ENCODE measurements at regions not wholly inside any gene's neighbourhood (a gene's known extent, or its start where the extent isn't known, plus 50 kb on each side); places are given as distances from the start of the nearest gene placed in this dataset.
"Not testable (repeated sequence)": the region's sequence is repeated elsewhere in the genome, so short reads cannot be mapped to it uniquely, and the experiment has no call there.

DNA sequence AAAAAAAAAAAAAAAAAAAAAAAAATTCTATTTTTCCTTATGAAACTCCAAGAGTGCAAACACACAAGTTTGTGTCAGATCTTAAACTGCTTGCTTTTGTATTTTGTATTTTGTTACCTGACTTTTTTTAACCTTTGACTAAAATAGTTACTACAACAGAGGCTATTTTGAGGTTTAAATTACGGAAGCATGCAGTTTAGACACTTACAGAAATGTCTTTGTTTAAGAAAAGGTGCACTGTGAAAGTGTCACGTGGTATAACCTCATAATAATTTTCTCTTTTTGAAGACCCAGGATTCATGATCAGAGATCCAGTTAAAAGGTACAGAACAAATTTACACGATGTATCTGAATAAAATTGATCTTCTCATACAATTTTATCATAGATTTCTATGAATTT is 152.4 kb downstream of the SPIN4 start:
- no CpG with 5 or more reads among the region's 3 CpGs for WGBS (ENCODE audit: insufficient coverage, low coverage, low lambda C conversion rate, missing lambda C conversion rate)
- ATAC-seq; H3K9me3 ChIP-seq; H3K27me3 ChIP-seq; intact Hi-C loops (cut with DNase I); H3K36me3 ChIP-seq; H3K4me3 ChIP-seq; DNase-seq; H3K4me1 ChIP-seq; H3K27ac ChIP-seq: not testable (repeated sequence)

DNA sequence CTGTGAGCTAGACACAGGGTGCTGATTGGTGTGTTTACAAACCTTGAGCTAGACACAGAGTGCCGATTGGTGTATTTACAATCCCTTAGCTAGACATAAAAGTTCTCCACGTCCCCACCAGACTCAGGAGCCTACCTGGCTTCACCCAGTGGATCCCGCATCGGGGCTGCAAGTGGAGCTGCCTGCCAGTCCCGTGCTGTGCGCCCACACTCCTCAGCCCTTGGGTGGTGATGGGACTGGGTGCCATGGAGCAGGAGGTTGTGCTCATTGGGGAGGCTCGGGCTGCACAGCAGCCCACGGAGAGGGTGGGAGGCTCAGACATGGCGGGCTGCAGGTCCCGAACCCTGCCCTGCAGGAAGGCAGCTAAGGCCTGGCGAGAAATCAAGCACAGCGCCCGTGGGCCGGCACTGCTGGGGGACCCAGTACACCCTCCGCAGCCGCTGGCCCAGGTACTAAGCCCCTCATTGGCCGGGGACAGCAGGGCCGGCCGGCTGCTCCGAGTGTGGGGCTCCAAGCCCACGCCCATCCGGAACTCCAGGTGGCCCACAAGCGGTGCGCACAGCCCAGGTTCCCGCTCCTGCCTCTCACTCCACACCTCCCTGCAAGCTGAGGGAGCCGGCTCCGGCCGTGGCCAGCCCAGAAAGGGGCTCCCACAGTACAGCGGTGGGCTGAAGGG is 158.6 kb downstream of the SPIN4 start:
- H3K36me3 ChIP-seq; H3K4me1 ChIP-seq; H3K27ac ChIP-seq; H3K27me3 ChIP-seq; ATAC-seq; H3K9me3 ChIP-seq; H3K4me3 ChIP-seq; intact Hi-C loops (cut with DNase I): not testable (repeated sequence)
- 75% methylated on average over 2 of the region's 29 CpGs for WGBS (ENCODE audit: insufficient coverage, low coverage, low lambda C conversion rate, missing lambda C conversion rate)
- DNase-seq: peak in 2 of 3 donors; percentile 12 to 45

DNA sequence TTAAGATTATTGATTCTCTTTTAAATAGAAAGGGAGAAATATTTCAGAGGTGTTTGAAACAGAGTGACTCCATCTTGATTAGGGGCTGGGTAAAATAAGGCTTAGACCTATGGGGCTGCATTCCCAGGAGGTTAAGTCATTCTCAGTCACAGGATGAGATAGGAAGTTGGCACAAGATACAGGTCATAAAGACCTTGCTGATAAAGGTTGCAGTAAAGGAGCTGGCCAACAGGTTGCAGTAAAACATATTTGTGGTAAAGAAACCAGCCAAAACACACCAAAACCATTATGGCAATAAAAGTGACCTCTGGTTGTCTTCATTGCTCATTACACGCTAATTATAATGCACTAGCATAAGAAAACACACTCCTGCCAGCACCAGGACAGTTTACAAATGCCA is 165.0 kb downstream of the SPIN4 start:
- DNase-seq (no peak), ATAC-seq (no peak)
- Histone ChIP-seq H3K27me3 (no peaks in the 10 kb centered on the region), H3K36me3 (no peaks in the 10 kb centered on the region), H3K4me1 (no peaks in the 10 kb centered on the region), H3K4me3 (no peak overlapping the region), H3K9me3 (no peaks in the 10 kb centered on the region), H3K27ac (no peak overlapping the region)
- 37% methylated on average over 1 of the region's 1 CpG for WGBS (ENCODE audit: insufficient coverage, low coverage, low lambda C conversion rate, missing lambda C conversion rate)
- intact Hi-C loops (cut with DNase I): no loop called here
- TF ChIP-seq, protein P1, sequence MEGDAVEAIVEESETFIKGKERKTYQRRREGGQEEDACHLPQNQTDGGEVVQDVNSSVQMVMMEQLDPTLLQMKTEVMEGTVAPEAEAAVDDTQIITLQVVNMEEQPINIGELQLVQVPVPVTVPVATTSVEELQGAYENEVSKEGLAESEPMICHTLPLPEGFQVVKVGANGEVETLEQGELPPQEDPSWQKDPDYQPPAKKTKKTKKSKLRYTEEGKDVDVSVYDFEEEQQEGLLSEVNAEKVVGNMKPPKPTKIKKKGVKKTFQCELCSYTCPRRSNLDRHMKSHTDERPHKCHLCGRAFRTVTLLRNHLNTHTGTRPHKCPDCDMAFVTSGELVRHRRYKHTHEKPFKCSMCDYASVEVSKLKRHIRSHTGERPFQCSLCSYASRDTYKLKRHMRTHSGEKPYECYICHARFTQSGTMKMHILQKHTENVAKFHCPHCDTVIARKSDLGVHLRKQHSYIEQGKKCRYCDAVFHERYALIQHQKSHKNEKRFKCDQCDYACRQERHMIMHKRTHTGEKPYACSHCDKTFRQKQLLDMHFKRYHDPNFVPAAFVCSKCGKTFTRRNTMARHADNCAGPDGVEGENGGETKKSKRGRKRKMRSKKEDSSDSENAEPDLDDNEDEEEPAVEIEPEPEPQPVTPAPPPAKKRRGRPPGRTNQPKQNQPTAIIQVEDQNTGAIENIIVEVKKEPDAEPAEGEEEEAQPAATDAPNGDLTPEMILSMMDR (IDR thresholded peaks at IDR 0.05): no peak
- TF ChIP-seq POLR2A (IDR thresholded peaks at IDR 0.05): no peak

DNA sequence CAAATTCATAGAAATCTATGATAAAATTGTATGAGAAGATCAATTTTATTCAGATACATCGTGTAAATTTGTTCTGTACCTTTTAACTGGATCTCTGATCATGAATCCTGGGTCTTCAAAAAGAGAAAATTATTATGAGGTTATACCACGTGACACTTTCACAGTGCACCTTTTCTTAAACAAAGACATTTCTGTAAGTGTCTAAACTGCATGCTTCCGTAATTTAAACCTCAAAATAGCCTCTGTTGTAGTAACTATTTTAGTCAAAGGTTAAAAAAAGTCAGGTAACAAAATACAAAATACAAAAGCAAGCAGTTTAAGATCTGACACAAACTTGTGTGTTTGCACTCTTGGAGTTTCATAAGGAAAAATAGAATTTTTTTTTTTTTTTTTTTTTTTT is 171.3 kb downstream of the SPIN4 start:
- H3K9me3 ChIP-seq; H3K27me3 ChIP-seq; ATAC-seq; H3K4me3 ChIP-seq; H3K36me3 ChIP-seq; H3K27ac ChIP-seq; intact Hi-C loops (cut with DNase I); H3K4me1 ChIP-seq; DNase-seq: not testable (repeated sequence)
- no CpG with 5 or more reads among the region's 3 CpGs for WGBS (ENCODE audit: insufficient coverage, low coverage, low lambda C conversion rate, missing lambda C conversion rate)

DNA sequence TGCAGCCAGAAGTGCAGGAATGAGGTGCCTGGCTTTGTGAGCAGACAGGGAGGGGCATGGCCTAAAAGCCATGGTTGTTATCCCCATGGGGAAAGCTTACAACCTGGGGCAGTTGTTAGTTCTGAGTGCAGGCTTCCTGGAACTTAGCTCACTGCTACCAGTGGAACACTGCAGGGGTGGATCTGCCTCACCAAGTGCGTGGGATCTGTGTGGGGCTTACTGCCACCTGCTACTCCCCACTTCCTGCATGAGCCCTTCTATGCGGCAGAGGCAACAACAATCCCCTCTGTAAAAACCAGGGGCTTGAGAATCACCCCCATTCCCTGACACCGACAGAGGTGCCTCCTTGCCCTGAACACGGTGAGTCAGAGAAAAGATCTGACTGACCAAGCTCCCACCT is 174.6 kb downstream of the SPIN4 start:
- H3K4me1 ChIP-seq; DNase-seq; H3K9me3 ChIP-seq; H3K4me3 ChIP-seq; ATAC-seq; intact Hi-C loops (cut with DNase I); H3K27ac ChIP-seq; H3K36me3 ChIP-seq; H3K27me3 ChIP-seq: not testable (repeated sequence)
- no CpG with 5 or more reads among the region's 4 CpGs for WGBS (ENCODE audit: insufficient coverage, low coverage, low lambda C conversion rate, missing lambda C conversion rate)

DNA sequence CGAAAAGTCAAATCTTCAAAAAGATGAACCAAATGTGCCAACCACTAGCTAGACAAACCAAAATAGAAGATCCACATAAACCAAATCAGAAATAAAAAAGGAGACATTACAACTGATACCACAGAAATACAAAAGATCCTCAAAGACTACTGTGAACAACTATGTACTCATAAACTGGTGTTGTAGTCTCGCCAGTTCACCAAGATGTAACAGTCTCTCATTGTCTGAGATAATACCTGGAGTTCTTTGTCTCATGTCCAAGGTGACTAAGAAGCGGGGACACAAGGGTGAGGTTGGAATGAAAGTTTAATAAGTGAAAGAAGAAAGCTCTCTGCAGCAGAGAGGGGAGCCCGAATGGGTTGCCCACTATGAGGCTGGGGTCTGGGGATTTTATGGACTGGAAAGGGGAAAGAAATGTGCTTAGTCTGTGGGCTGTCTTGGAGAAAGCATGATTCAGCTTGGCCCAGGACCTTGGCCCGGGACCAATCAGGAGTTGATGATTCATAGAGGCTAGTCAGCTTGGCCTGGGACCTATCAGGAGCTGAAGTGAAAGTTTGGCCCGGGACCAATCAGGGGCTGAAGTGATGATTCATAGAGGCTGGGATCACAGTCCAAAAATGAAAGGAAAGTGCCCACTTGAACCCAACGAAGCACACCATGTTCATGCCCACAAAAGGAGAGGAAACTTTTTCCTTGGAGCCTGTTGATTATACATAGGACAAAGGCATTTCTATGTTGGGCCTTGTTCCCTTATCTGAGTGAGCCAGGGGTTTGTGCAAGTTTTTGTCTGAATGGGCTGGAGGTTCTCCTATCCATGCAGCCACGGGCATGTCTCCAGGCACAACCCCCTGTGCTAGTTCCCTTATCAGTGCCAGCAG is 177.1 kb downstream of the SPIN4 start:
- H3K27ac ChIP-seq; H3K4me3 ChIP-seq; H3K27me3 ChIP-seq; H3K36me3 ChIP-seq; intact Hi-C loops (cut with DNase I); H3K4me1 ChIP-seq; H3K9me3 ChIP-seq; DNase-seq: not testable (repeated sequence)
- no CpG with 5 or more reads among the region's 8 CpGs for WGBS (ENCODE audit: insufficient coverage, low coverage, low lambda C conversion rate, missing lambda C conversion rate)
- ATAC-seq: peak; percentile 28 to 89 (median 62)

DNA sequence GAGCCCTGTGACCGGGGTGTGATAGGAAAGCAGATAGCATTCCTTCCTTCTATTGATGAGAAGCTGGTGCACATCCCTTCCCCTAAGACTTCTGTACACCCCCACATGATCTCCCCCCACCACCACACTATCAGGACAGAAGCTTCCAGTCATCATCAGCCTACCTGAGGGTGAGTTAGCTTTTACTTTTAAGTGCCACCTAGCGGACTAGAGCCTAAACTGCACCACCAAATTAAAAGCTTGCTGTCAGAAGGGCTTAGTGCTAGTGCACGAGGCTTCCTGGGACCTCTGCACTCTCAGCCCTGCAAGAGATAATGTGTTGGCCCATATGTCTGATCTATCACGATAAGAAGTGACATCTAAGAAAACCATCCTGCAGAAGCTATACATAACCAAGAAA is 181.7 kb downstream of the SPIN4 start:
- WGBS (ENCODE audit: insufficient coverage, low coverage, low lambda C conversion rate, missing lambda C conversion rate): no CpG with 5 or more reads among the region's 4 CpGs
- H3K27me3 ChIP-seq; H3K9me3 ChIP-seq; H3K36me3 ChIP-seq; H3K4me1 ChIP-seq; DNase-seq; H3K4me3 ChIP-seq; H3K27ac ChIP-seq; intact Hi-C loops (cut with DNase I): not testable (repeated sequence)
- ATAC-seq: peak; percentile 58 to 70 (median 66)

DNA sequence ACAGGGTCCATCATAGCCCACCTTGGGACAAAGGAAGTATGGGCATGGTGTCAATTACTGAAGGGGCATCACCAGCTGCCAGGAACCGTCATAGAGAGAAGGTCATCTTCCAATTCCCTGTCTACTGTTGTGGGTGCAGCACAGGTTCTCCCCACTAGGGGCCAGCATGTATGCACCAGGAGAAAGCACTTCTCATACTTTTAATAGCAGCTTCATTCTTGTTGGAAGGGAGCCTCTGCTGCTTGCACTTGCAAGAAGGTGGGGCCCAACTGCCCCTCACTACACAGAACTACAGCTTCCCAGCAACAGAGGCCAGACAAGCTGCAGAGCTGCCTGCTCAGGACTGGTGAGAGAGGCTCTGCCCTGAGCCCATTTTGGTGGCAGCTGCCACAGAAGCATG is 182.2 kb downstream of the SPIN4 start:
- H3K27ac ChIP-seq; H3K36me3 ChIP-seq; H3K27me3 ChIP-seq; intact Hi-C loops (cut with DNase I); H3K4me1 ChIP-seq; DNase-seq; H3K9me3 ChIP-seq; H3K4me3 ChIP-seq: not testable (repeated sequence)
- WGBS (ENCODE audit: insufficient coverage, low coverage, low lambda C conversion rate, missing lambda C conversion rate): no CpG with 5 or more reads among the region's 1 CpG
- ATAC-seq: peak; percentile 62 to 93 (median 84)

DNA sequence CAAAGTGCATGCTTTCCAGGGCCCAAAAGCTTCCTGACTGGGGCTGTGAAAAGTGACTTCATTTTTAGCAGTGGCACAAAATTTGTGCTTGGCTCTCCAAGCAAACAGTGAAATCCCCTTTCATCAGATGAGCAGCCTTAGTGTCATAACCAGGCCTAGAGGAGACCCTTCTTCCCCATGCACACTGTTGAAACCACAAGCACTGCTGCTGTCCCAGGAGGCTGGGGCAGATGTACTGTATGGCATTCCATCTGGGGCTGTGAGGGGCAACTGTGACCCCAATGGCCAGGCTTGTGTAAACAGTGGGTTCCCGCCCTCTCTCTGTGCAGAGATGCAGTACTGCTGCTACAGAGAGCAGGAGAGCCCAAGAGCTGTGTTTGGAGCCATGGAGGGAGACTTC is 184.1 kb downstream of the SPIN4 start:
- ATAC-seq; H3K27me3 ChIP-seq; H3K4me3 ChIP-seq; H3K36me3 ChIP-seq; H3K4me1 ChIP-seq; H3K27ac ChIP-seq; H3K9me3 ChIP-seq; intact Hi-C loops (cut with DNase I); DNase-seq: not testable (repeated sequence)
- no CpG with 5 or more reads among the region's 1 CpG for WGBS (ENCODE audit: insufficient coverage, low coverage, low lambda C conversion rate, missing lambda C conversion rate)

DNA sequence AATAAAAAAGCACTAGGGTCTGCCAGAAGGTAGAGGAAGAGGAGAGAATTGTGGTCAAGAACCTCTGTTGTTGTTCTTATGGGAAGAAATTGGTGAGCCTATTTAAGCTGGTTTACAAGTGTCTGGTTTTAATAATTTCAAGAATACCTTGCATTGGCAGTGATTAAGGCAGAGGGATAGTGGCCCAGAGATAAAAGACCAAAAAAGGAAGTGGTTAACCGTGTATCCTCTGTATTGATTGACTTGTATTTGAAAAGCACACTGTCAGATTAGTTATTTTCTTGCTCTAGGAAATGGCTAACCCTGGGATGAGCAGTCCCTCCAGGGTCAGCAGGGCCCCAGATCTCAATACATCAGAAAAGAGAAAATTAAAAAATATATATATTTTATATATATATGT is 190.1 kb downstream of the SPIN4 start:
- DNase-seq; H3K36me3 ChIP-seq; H3K4me3 ChIP-seq; H3K9me3 ChIP-seq; ATAC-seq; H3K4me1 ChIP-seq; H3K27me3 ChIP-seq; H3K27ac ChIP-seq; intact Hi-C loops (cut with DNase I): not testable (repeated sequence)
- no CpG with 5 or more reads among the region's 1 CpG for WGBS (ENCODE audit: insufficient coverage, low coverage, low lambda C conversion rate, missing lambda C conversion rate)

Measured in right lobe of liver (tissue), 6 donors.